IMR-90 (cell line): ENCODE measurements at regions not wholly inside any gene's neighbourhood (a gene's known extent, or its start where the extent isn't known, plus 50 kb on each side); places are given as distances from the start of the nearest gene placed in this dataset.

Experiments
- ATAC-seq: fragments of 200-7000 bp; cut with Tn5 transposase; 2 replicates; pipeline ENCODE4 v1.9.1; 2020; ENCODE audit warnings: low read depth, mild to moderate bottlenecking, moderate library complexity
- BruUV-seq: library from RNA; stranded (reverse); fragments of 400-500 nt; replicated peaks from 2 replicates; lab custom pipeline; 2021; lab: Mats Ljungman, UMichigan
- CTCF ChIA-PET: fragments of 300-600 bp; formaldehyde crosslinking; extraction: SDS; loops from one replicate; lab custom pipeline; 2021; ENCODE audit warnings: antibody characterized with exemption; lab: Yijun Ruan, JAX
- POLR2A ChIA-PET: fragments of 300-600 bp; sonication (Branson Sonifier 250); formaldehyde crosslinking; loops from one replicate; lab custom pipeline; 2022; ENCODE audit warnings: antibody characterized with exemption; ENCODE audit not compliant: unreplicated experiment; lab: Charles Lee
- DNase-seq: peaks from one replicate; pipeline ENCODE4 v3.0.0; 2013
- H2AFZ ChIP-seq: replicated peaks from 2 replicates; pipeline ENCODE3; 2013; ENCODE audit warnings: low read length, mild to moderate bottlenecking; ENCODE audit not compliant: poor library complexity
- H2AK5ac ChIP-seq: 2 replicates; pipeline ENCODE4 v1.6.1; 2013; ENCODE audit warnings: low read depth, low read length, inconsistent platforms
- H2AK9ac ChIP-seq: replicated peaks from 2 replicates; pipeline ENCODE3; 2013; ENCODE audit warnings: mild to moderate bottlenecking, low read depth, low read length, moderate library complexity; ENCODE audit not compliant: poor library complexity
- H2BK120ac ChIP-seq: 2 replicates; pipeline ENCODE4 v1.6.1; 2013; ENCODE audit warnings: low read depth, low read length, inconsistent platforms
- H2BK15ac ChIP-seq: 3 replicates; pipeline ENCODE4 v1.6.1; 2013; ENCODE audit warnings: low read depth, low read length, inconsistent platforms
- H2BK20ac ChIP-seq: 2 replicates; pipeline ENCODE4 v1.6.1; 2013; ENCODE audit warnings: low read depth, mild to moderate bottlenecking, inconsistent platforms, low read length, moderate library complexity
- H2BK5ac ChIP-seq: 2 replicates; pipeline ENCODE4 v1.6.1; 2013; ENCODE audit warnings: mild to moderate bottlenecking, low read depth, low read length, inconsistent platforms; ENCODE audit not compliant: poor library complexity, severe bottlenecking
- H3K14ac ChIP-seq: replicated peaks from 2 replicates; pipeline ENCODE4 v1.6.1; 2013; ENCODE audit warnings: low read depth, low read length, inconsistent platforms
- H3K18ac ChIP-seq: 2 replicates; pipeline ENCODE4 v1.6.1; 2013; ENCODE audit warnings: low read depth, low read length, control low read depth
- H3K23ac ChIP-seq: 2 replicates; pipeline ENCODE4 v1.6.1; 2013; ENCODE audit warnings: low read depth, low read length, inconsistent platforms
- H3K27ac ChIP-seq: 2 replicates; pipeline ENCODE4 v1.5.1; 2013; ENCODE audit warnings: mild to moderate bottlenecking, control low read depth, low read length; ENCODE audit not compliant: insufficient read depth
- H3K27me3 ChIP-seq: 2 replicates; pipeline ENCODE4 v1.6.1; 2013; ENCODE audit warnings: low read length; ENCODE audit not compliant: control insufficient read depth, insufficient read depth
- H3K36me3 ChIP-seq: 2 replicates; pipeline ENCODE4 v1.6.1; 2013; ENCODE audit warnings: low read length, mixed read lengths; ENCODE audit not compliant: control insufficient read depth, insufficient read depth
- H3K4ac ChIP-seq: 2 replicates; pipeline ENCODE4 v1.6.1; 2013; ENCODE audit warnings: low read depth, low read length, inconsistent platforms
- H3K4me1 ChIP-seq: 2 replicates; pipeline ENCODE4 v1.6.1; 2013; ENCODE audit warnings: low read length, mixed read lengths; ENCODE audit not compliant: control insufficient read depth, insufficient read depth
- H3K4me2 ChIP-seq: 2 replicates; pipeline ENCODE4 v1.6.1; 2013; ENCODE audit warnings: low read depth, mild to moderate bottlenecking, control low read depth, low read length, moderate library complexity
- H3K4me3 ChIP-seq: 2 replicates; pipeline ENCODE4 v1.5.1; 2013; ENCODE audit warnings: low read depth, mild to moderate bottlenecking, control low read depth, low read length, moderate library complexity; ENCODE audit not compliant: insufficient read depth
- H3K56ac ChIP-seq: 2 replicates; pipeline ENCODE4 v1.6.1; 2013; ENCODE audit warnings: low read length, inconsistent platforms; ENCODE audit not compliant: insufficient read depth; ENCODE audit errors: extremely low read depth
- H3K79me1 ChIP-seq, 2 experiments: 2 replicates each; pipeline ENCODE4 v1.6.1; 2013; ENCODE audit warnings: low read length in 2 of 2, inconsistent platforms in 1 of 2, low read depth in 1 of 2
- H3K9ac ChIP-seq: 2 replicates; pipeline ENCODE4 v1.6.1; 2013; ENCODE audit warnings: low read depth, low read length, control low read depth
- H3K9me1 ChIP-seq: 2 replicates; pipeline ENCODE4 v1.6.1; 2013; ENCODE audit warnings: low read length, inconsistent platforms; ENCODE audit not compliant: insufficient read depth
- H3K9me3 ChIP-seq: 2 replicates; pipeline ENCODE4 v1.6.1; 2013; ENCODE audit warnings: low read length; ENCODE audit not compliant: control insufficient read depth, insufficient read depth
- H4K20me1 ChIP-seq: 2 replicates; pipeline ENCODE4 v1.6.1; 2013; ENCODE audit warnings: low read length, inconsistent platforms; ENCODE audit not compliant: insufficient read depth
- H4K5ac ChIP-seq: 2 replicates; pipeline ENCODE4 v1.6.1; 2013; ENCODE audit warnings: mild to moderate bottlenecking, low read depth, low read length, control low read depth
- H4K8ac ChIP-seq, 2 experiments: 2 replicates each; pipeline ENCODE4 v1.6.1; 2013; ENCODE audit warnings: low read depth in 2 of 2, low read length in 2 of 2, control low read depth in 1 of 2, inconsistent platforms in 1 of 2
- H4K91ac ChIP-seq: 2 replicates; pipeline ENCODE4 v1.6.1; 2013; ENCODE audit warnings: low read depth, low read length, inconsistent platforms; ENCODE audit not compliant: insufficient read depth
- BHLHE40 ChIP-seq: fragments of 150-350 bp; IDR thresholded peaks from 2 replicates; pipeline ENCODE4 v1.6.1; 2016; ENCODE audit warnings: mild to moderate bottlenecking, low read depth, low read length
- CEBPB ChIP-seq: IDR thresholded peaks from 2 replicates; pipeline ENCODE4 v1.6.1; 2012; ENCODE audit warnings: low read depth, low read length, improper control_type of control experiment
- CHD1 ChIP-seq: IDR thresholded peaks from 2 replicates; pipeline ENCODE4 v1.6.1; 2012; ENCODE audit warnings: low read depth, low read length, improper control_type of control experiment
- FOS ChIP-seq: fragments of 150-350 bp; IDR thresholded peaks from 2 replicates; pipeline ENCODE4 v1.6.1; 2016; ENCODE audit warnings: low read depth, low read length
- MAFK ChIP-seq: IDR thresholded peaks from 2 replicates; pipeline ENCODE4 v1.6.1; 2012; ENCODE audit warnings: low read depth, low read length, improper control_type of control experiment
- MAZ ChIP-seq: IDR thresholded peaks from 2 replicates; pipeline ENCODE4 v1.6.1; 2012; ENCODE audit warnings: low read depth, mild to moderate bottlenecking, low read length, improper control_type of control experiment, moderate library complexity, borderline replicate concordance
- MXI1 ChIP-seq: IDR thresholded peaks from 2 replicates; pipeline ENCODE4 v1.6.1; 2012; ENCODE audit warnings: low read depth, mild to moderate bottlenecking, low read length, moderate library complexity, borderline replicate concordance
- NFE2L2 ChIP-seq: fragments of 150-350 bp; IDR thresholded peaks from 2 replicates; pipeline ENCODE4 v1.6.1; 2016; ENCODE audit warnings: low read depth, mild to moderate bottlenecking, low read length
- POLR2A ChIP-seq: IDR thresholded peaks from 2 replicates; pipeline ENCODE4 v1.6.1; 2012; ENCODE audit warnings: mild to moderate bottlenecking, low read depth, low read length
- RAD21 ChIP-seq: IDR thresholded peaks from 2 replicates; pipeline ENCODE4 v1.6.1; 2012; ENCODE audit warnings: low read length, improper control_type of control experiment
- RFX5 ChIP-seq: IDR thresholded peaks from 2 replicates; pipeline ENCODE4 v1.8.0; 2012; ENCODE audit warnings: low read depth, mild to moderate bottlenecking, low read length, moderate library complexity
- SMC3 ChIP-seq: fragments of 150-350 bp; IDR thresholded peaks from 2 replicates; pipeline ENCODE4 v1.6.1; 2016; ENCODE audit warnings: low read depth, mild to moderate bottlenecking, antibody characterized with exemption, low read length, moderate library complexity
- WGBS, 2 experiments: methylation state at CpG; one replicate each; pipeline versions ENCODE4 v1.1.5 to v1.1.7; 2013; ENCODE audit warnings: missing lambda C conversion rate in 2 of 2; ENCODE audit not compliant: insufficient read length in 1 of 2; ENCODE audit errors: extremely low coverage in 2 of 2; 5-methylcytosine and 5-hydroxymethylcytosine counted together
- dilution Hi-C: fragments of 300-500 bp; cut with HindIII; formaldehyde crosslinking; loops from one replicate; pipeline ENCODE4 v1.14.3; 2018; ENCODE audit warnings: low sequenced_read_pairs; ENCODE audit not compliant: unreplicated experiment
- in situ Hi-C: fragments of 300-500 bp; cut with MboI; formaldehyde crosslinking; loops from 3 replicates; pipeline ENCODE4 v1.14.3; 2019; ENCODE audit warnings: low sequenced_read_pairs, inconsistent platforms, mixed read lengths
- intact Hi-C: fragments of 100-400 bp; cut with micrococcal nuclease; formaldehyde crosslinking; loops from 2 replicates; pipeline ENCODE4 v1.10.0; 2022
- TF ChIP-seq, protein P1 (sequence below): fragments of 150-350 bp; IDR thresholded peaks from 2 replicates; pipeline ENCODE4 v1.6.1; 2017; ENCODE audit warnings: mild to moderate bottlenecking, antibody characterized with exemption, low read length, low read depth
- TF ChIP-seq, protein P2 (sequence below): fragments of 150-350 bp; IDR thresholded peaks from 2 replicates; pipeline ENCODE4 v1.6.1; 2016; ENCODE audit warnings: low read depth, mild to moderate bottlenecking, low read length, moderate library complexity, borderline replicate concordance

DNA sequence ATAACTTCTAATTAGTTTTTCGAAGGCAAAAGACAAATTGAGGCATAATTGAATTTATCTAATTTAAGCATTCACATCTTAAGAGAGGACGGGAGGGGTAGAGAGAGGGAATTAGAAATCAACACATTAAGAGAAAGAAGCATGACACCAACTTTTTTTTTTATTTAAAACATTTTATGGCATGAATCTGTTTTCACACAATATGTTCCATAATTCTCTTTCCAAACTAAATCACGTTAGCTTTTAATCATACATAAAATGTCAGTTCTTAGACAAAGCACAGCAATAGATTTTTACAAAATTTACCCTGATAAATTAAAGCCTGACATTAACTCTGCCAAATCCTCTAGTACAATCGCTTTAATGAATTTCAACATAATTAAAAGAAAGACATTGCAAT lies 600.8 kb upstream of the ROBO1 start:
- Histone ChIP-seq H2AK9ac (no peak overlapping the region), H2BK15ac (no peak overlapping the region), H4K20me1 (no peaks in the 10 kb centered on the region), H3K4ac (no peak overlapping the region), H3K79me1 (no peaks in the 10 kb centered on the region), H3K27me3 (no peaks in the 10 kb centered on the region), H4K5ac (no peak overlapping the region), H3K9me3 (no peaks in the 10 kb centered on the region; the same call in 1 of the 2 replicates), H3K18ac (no peak overlapping the region), H3K27ac (no peak overlapping the region), H3K9me1 (no peaks in the 10 kb centered on the region), H3K4me1 (no peaks in the 10 kb centered on the region), H3K23ac (no peak overlapping the region), H2AK5ac (no peak overlapping the region), H3K56ac (no peak overlapping the region), H3K14ac (no peak overlapping the region), H2BK5ac (no peak overlapping the region), H2BK120ac (no peak overlapping the region), H4K91ac (no peak overlapping the region), H2AFZ (no peak overlapping the region), H2BK20ac (no peak overlapping the region), H3K4me2 (no peak overlapping the region), H3K9ac (no peak overlapping the region), H4K8ac (no peak overlapping the region), H3K4me3 (no peak overlapping the region), H3K36me3 (no peaks in the 10 kb centered on the region)
- DNase-seq (no peak), ATAC-seq (no peak)
- no TSS peak for BruUV-seq
- TF ChIP-seq CHD1 = no peak
- TF ChIP-seq, protein P1, sequence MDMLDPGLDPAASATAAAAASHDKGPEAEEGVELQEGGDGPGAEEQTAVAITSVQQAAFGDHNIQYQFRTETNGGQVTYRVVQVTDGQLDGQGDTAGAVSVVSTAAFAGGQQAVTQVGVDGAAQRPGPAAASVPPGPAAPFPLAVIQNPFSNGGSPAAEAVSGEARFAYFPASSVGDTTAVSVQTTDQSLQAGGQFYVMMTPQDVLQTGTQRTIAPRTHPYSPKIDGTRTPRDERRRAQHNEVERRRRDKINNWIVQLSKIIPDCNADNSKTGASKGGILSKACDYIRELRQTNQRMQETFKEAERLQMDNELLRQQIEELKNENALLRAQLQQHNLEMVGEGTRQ = no peak
- no peak for TF ChIP-seq NFE2L2
- no peak for TF ChIP-seq RAD21
- TF ChIP-seq FOS = no peak
- no peak for TF ChIP-seq SMC3
- TF ChIP-seq, protein P2, sequence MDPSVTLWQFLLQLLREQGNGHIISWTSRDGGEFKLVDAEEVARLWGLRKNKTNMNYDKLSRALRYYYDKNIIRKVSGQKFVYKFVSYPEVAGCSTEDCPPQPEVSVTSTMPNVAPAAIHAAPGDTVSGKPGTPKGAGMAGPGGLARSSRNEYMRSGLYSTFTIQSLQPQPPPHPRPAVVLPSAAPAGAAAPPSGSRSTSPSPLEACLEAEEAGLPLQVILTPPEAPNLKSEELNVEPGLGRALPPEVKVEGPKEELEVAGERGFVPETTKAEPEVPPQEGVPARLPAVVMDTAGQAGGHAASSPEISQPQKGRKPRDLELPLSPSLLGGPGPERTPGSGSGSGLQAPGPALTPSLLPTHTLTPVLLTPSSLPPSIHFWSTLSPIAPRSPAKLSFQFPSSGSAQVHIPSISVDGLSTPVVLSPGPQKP = no peak
- TF ChIP-seq BHLHE40 = no peak
- no peak for TF ChIP-seq MAZ
- no peak for TF ChIP-seq POLR2A
- no peak for TF ChIP-seq RFX5
- no peak for TF ChIP-seq CEBPB
- no peak for TF ChIP-seq MAFK
- no peak for TF ChIP-seq MXI1
- POLR2A ChIA-PET = no interaction called here
- WGBS, 2 experiments = no CpG with 5 or more reads among the region's 4 CpGs
- intact Hi-C loops = no loop called here
- dilution Hi-C loops = no loop called here
- CTCF ChIA-PET = no interaction called here
- in situ Hi-C loops = no loop called here
